GM23338 (cell line): ENCODE measurements at regions not wholly inside any gene's neighbourhood (a gene's known extent, or its start where the extent isn't known, plus 50 kb on each side); places are given as distances from the start of the nearest gene placed in this dataset.

Experiments used
- ATAC-seq: fragments of 200-7000 bp; cut with Tn5 transposase; 3 replicates; pipeline ENCODE4 v1.9.1; 2020
- DNase-seq: peaks from one replicate; pipeline ENCODE4 v3.0.0-alpha.2; 2015; ENCODE audit warnings: low spot score
- H2AFZ ChIP-seq: fragments of 200-600 bp; sonication (generic); 2 replicates; pipeline ENCODE4 v1.8.0; 2016; ENCODE audit warnings: antibody characterized with exemption, mild to moderate bottlenecking, moderate library complexity
- H3F3A ChIP-seq: fragments of 200-600 bp; sonication (generic); replicated peaks from 2 replicates; pipeline ENCODE4 v1.8.0; 2017; ENCODE audit warnings: antibody characterized with exemption, mixed run types, low read depth
- H3K27ac ChIP-seq: fragments of 200-600 bp; sonication (generic); 2 replicates; pipeline ENCODE4 v1.6.1; 2016; ENCODE audit warnings: low read depth
- H3K27me3 ChIP-seq: fragments of 200-600 bp; sonication (generic); 2 replicates; pipeline ENCODE4 v1.8.0; 2016; ENCODE audit warnings: mild to moderate bottlenecking, mixed run types, moderate library complexity; ENCODE audit not compliant: insufficient read depth
- H3K36me3 ChIP-seq: fragments of 200-600 bp; sonication (generic); 2 replicates; pipeline ENCODE4 v1.8.0; 2016; ENCODE audit warnings: mild to moderate bottlenecking; ENCODE audit not compliant: insufficient read depth
- H3K4me1 ChIP-seq: fragments of 200-600 bp; sonication (generic); 2 replicates; pipeline ENCODE4 v1.8.0; 2016; ENCODE audit warnings: mild to moderate bottlenecking, moderate library complexity; ENCODE audit not compliant: insufficient read depth
- H3K4me2 ChIP-seq: fragments of 200-600 bp; sonication (generic); 2 replicates; pipeline ENCODE4 v1.7.1; 2017; ENCODE audit warnings: mixed run types
- H3K4me3 ChIP-seq: fragments of 200-600 bp; sonication (generic); 2 replicates; pipeline ENCODE4 v1.6.1; 2016; ENCODE audit warnings: mixed run types
- H3K79me2 ChIP-seq: fragments of 200-600 bp; sonication (generic); replicated peaks from 2 replicates; pipeline ENCODE4 v1.8.0; 2017; ENCODE audit warnings: mild to moderate bottlenecking; ENCODE audit not compliant: insufficient read depth
- H3K9me2 ChIP-seq: fragments of 200-600 bp; sonication (generic); 2 replicates; pipeline ENCODE4 v1.8.0; 2017; ENCODE audit not compliant: insufficient read depth
- H4K20me1 ChIP-seq: fragments of 200-600 bp; sonication (generic); replicated peaks from 2 replicates; pipeline ENCODE4 v1.8.0; 2017; ENCODE audit warnings: mild to moderate bottlenecking; ENCODE audit not compliant: insufficient read depth
- H3K27ac Mint-ChIP-seq: 2 replicates; pipeline ENCODE4 v1.8.0; 2020; ENCODE audit warnings: inconsistent platforms, mild to moderate bottlenecking, moderate library complexity, mixed read lengths
- H3K27me3 Mint-ChIP-seq: 3 replicates; pipeline ENCODE4 v1.8.0; 2022; ENCODE audit warnings: low read depth, mild to moderate bottlenecking, moderate library complexity, mixed read lengths, inconsistent platforms; ENCODE audit not compliant: insufficient read depth, poor library complexity
- H3K36me3 Mint-ChIP-seq: 3 replicates; pipeline ENCODE4 v1.8.0; 2021; ENCODE audit warnings: low read depth, mild to moderate bottlenecking, inconsistent platforms, moderate library complexity, mixed read lengths
- H3K4me1 Mint-ChIP-seq: 3 replicates; pipeline ENCODE4 v1.8.0; 2020; ENCODE audit warnings: mild to moderate bottlenecking, inconsistent platforms, mixed read lengths
- H3K4me3 Mint-ChIP-seq: 3 replicates; pipeline ENCODE4 v1.8.0; 2021; ENCODE audit warnings: moderate library complexity, mild to moderate bottlenecking, inconsistent platforms, mixed read lengths
- H3K9me3 Mint-ChIP-seq: 3 replicates; pipeline ENCODE4 v1.8.0; 2020; ENCODE audit warnings: moderate library complexity, mild to moderate bottlenecking, inconsistent platforms, mixed read lengths
- CREB1 ChIP-seq: fragments of 250-450 bp; sonication (Bioruptor Pico); IDR thresholded peaks from 2 replicates; pipeline ENCODE4 v1.5.0; 2020; ENCODE audit warnings: low read depth, mild to moderate bottlenecking, moderate library complexity
- CTCF ChIP-seq, 2 experiments: fragments of 200-600 bp in 1 of 2; sonication (generic) in 1 of 2; conservative IDR thresholded peaks; 2 replicates each; pipeline versions ENCODE4 v1.5.1 to v1.6.1; 2016 to 2017; ENCODE audit warnings: antibody characterized with exemption in 2 of 2, low read depth in 2 of 2, mild to moderate bottlenecking in 2 of 2, moderate library complexity in 1 of 2
- EZH2phosphoT487 ChIP-seq: fragments of 200-600 bp; sonication (generic); IDR thresholded peaks from one replicate; pipeline ENCODE4 v1.8.1; 2018; ENCODE audit warnings: antibody characterized with exemption; ENCODE audit not compliant: unreplicated experiment
- JUNB ChIP-seq: IDR thresholded peaks from one replicate; pipeline ENCODE4 v1.6.1; 2016; ENCODE audit warnings: antibody characterized with exemption; ENCODE audit not compliant: unreplicated experiment
- STAT1 ChIP-seq: IDR thresholded peaks from one replicate; pipeline ENCODE4 v1.6.1; 2016; ENCODE audit warnings: antibody characterized with exemption; ENCODE audit not compliant: unreplicated experiment
- ZNF462 ChIP-seq: fragments of 250-450 bp; sonication (Bioruptor Pico); IDR thresholded peaks from 2 replicates; pipeline ENCODE4 v1.5.0; 2020; ENCODE audit warnings: mild to moderate bottlenecking, moderate library complexity
- TF ChIP-seq, protein P1 (sequence below): IDR thresholded peaks from 2 replicates; pipeline ENCODE4 v1.6.1; 2016; ENCODE audit warnings: antibody characterized with exemption
- TF ChIP-seq, protein P2 (sequence below): IDR thresholded peaks from one replicate; pipeline ENCODE4 v1.6.1; 2018; ENCODE audit warnings: antibody characterized with exemption; ENCODE audit not compliant: unreplicated experiment

DNA sequence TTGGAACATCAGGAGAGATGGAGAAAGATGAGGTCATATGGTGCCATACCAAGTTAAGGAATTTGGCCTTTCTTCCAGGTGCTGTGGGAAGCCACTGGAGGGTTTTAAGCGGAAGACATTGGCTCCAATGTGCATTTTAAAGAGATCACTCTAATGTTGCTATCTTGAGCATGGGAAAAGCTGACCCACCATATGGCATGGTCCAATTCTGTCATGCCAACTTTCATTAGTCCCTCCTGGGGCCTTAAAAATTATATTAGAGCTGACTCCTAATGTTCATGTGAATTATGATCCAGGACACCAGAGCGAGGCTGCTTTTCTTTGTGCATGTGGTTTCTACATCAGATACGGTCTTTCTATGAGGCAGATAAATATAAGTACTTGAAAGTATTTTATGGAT lies 335.0 kb upstream of the TSHZ2 start:
- Histone ChIP-seq H3K27me3 (no peaks in the 10 kb centered on the region), H3K4me3 (no peak overlapping the region), H3K4me2 (no peak overlapping the region), H3K27ac (no peak overlapping the region), H3F3A (no peaks in the 10 kb centered on the region), H3K36me3 (no peaks in the 10 kb centered on the region), H3K4me1 (no peaks in the 10 kb centered on the region), H3K9me2 (peaks cover 15% of the 10 kb centered on the region; the same call in 1 of the 2 replicates), H4K20me1 (no peaks in the 10 kb centered on the region), H2AFZ (no peak overlapping the region), H3K79me2 (no peaks in the 10 kb centered on the region)
- ATAC-seq, result no peak
- TF ChIP-seq EZH2phosphoT487 (no peak), STAT1 (no peak), CTCF (conservative IDR thresholded peaks at IDR 0.05; ENCODE audit: low read depth in 2 of 2) (no peak), JUNB (no peak), ZNF462 (CRISPR knock-in tag) (no peak), CREB1 (CRISPR knock-in tag) (no peak)
- TF ChIP-seq, protein P1, sequence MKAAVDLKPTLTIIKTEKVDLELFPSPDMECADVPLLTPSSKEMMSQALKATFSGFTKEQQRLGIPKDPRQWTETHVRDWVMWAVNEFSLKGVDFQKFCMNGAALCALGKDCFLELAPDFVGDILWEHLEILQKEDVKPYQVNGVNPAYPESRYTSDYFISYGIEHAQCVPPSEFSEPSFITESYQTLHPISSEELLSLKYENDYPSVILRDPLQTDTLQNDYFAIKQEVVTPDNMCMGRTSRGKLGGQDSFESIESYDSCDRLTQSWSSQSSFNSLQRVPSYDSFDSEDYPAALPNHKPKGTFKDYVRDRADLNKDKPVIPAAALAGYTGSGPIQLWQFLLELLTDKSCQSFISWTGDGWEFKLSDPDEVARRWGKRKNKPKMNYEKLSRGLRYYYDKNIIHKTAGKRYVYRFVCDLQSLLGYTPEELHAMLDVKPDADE, result no peak
- TF ChIP-seq, protein P2, sequence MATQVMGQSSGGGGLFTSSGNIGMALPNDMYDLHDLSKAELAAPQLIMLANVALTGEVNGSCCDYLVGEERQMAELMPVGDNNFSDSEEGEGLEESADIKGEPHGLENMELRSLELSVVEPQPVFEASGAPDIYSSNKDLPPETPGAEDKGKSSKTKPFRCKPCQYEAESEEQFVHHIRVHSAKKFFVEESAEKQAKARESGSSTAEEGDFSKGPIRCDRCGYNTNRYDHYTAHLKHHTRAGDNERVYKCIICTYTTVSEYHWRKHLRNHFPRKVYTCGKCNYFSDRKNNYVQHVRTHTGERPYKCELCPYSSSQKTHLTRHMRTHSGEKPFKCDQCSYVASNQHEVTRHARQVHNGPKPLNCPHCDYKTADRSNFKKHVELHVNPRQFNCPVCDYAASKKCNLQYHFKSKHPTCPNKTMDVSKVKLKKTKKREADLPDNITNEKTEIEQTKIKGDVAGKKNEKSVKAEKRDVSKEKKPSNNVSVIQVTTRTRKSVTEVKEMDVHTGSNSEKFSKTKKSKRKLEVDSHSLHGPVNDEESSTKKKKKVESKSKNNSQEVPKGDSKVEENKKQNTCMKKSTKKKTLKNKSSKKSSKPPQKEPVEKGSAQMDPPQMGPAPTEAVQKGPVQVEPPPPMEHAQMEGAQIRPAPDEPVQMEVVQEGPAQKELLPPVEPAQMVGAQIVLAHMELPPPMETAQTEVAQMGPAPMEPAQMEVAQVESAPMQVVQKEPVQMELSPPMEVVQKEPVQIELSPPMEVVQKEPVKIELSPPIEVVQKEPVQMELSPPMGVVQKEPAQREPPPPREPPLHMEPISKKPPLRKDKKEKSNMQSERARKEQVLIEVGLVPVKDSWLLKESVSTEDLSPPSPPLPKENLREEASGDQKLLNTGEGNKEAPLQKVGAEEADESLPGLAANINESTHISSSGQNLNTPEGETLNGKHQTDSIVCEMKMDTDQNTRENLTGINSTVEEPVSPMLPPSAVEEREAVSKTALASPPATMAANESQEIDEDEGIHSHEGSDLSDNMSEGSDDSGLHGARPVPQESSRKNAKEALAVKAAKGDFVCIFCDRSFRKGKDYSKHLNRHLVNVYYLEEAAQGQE, result no peak
- H3K9me3 Mint-ChIP-seq, result peaks cover 3% of the 10 kb centered on the region; the same call in 2 of the 3 replicates
- no peaks in the 10 kb centered on the region for H3K36me3 Mint-ChIP-seq
- no peak for DNase-seq
- no peaks in the 10 kb centered on the region for H3K27me3 Mint-ChIP-seq
- no peak overlapping the region for H3K27ac Mint-ChIP-seq
- no peak overlapping the region for H3K4me3 Mint-ChIP-seq
- peaks cover 2% of the 10 kb centered on the region; the same call in 1 of the 3 replicates for H3K4me1 Mint-ChIP-seq
